ENCODE measurements at regions not wholly inside any gene's neighbourhood (a gene's known extent, or its start where the extent isn't known, plus 50 kb on each side); places are given as distances from the start of the nearest gene placed in this dataset.

- intact Hi-C loops (cut with DNase I, micrococcal nuclease), result no loop called here
- Histone ChIP-seq H3K4me1 (ENCODE audit: insufficient read depth, low read length) (no peaks in the 10 kb centered on the region), H3K27ac (ENCODE audit: low read depth in 1 of 2, low read length in 2 of 2) (no peak overlapping the region), H3K4me3 (ENCODE audit: low read length) (no peak overlapping the region), H3K27me3 (ENCODE audit: control insufficient read depth in 1 of 2, insufficient read depth in 2 of 2, low read length in 2 of 2) (no peaks in the 10 kb centered on the region), H3K9me3 (ENCODE audit: control insufficient read depth in 1 of 2, insufficient read depth in 1 of 2, low read length in 2 of 2) (no peaks in the 10 kb centered on the region), H3K36me3 (ENCODE audit: insufficient read depth, low read length) (no peaks in the 10 kb centered on the region)
- Mint-ChIP-seq H3K9me3 (peaks cover 8% of the 10 kb centered on the region), H3K4me1 (ENCODE audit: low read depth) (no peaks in the 10 kb centered on the region), H3K4me3 (no peak overlapping the region), H3K27ac (no peak overlapping the region), H3K36me3 (ENCODE audit: low read depth) (no peaks in the 10 kb centered on the region), H3K27me3 (no peaks in the 10 kb centered on the region)
- POLR2A ChIA-PET, result no interaction called here
- DNase-seq (no peak), ATAC-seq (ENCODE audit: poor library complexity) (no peak)
- TF ChIP-seq CTCF (IDR thresholded peaks at IDR 0.05), result no peak
- CTCF ChIA-PET, result no interaction called here
Measured at GRCh38 chr2:228798458-228799207, 472.5 kb downstream of the PID1 start.

GRCh38 chr2:228796386-228796785 is 474.7 kb downstream of the PID1 start:
- ATAC-seq (ENCODE audit: poor library complexity), result no peak
- intact Hi-C loops (cut with DNase I, micrococcal nuclease), result no loop called here

GRCh38 chr2:228793116-228793515 is 478.0 kb downstream of the PID1 start:
- CTCF ChIA-PET, result no interaction called here
- Mint-ChIP-seq H3K9me3 (peaks cover 10% of the 10 kb centered on the region), H3K27me3 (no peaks in the 10 kb centered on the region), H3K36me3 (ENCODE audit: low read depth) (no peaks in the 10 kb centered on the region), H3K4me1 (ENCODE audit: low read depth) (no peaks in the 10 kb centered on the region), H3K4me3 (no peak overlapping the region), H3K27ac (no peak overlapping the region)
- Histone ChIP-seq H3K27ac (ENCODE audit: low read depth in 1 of 2, low read length in 2 of 2) (no peak overlapping the region), H3K4me3 (ENCODE audit: low read length) (no peak overlapping the region), H3K4me1 (ENCODE audit: insufficient read depth, low read length) (no peaks in the 10 kb centered on the region), H3K27me3 (ENCODE audit: control insufficient read depth in 1 of 2, insufficient read depth in 2 of 2, low read length in 2 of 2) (no peaks in the 10 kb centered on the region), H3K9me3 (ENCODE audit: control insufficient read depth in 1 of 2, insufficient read depth in 1 of 2, low read length in 2 of 2) (no peaks in the 10 kb centered on the region), H3K36me3 (ENCODE audit: insufficient read depth, low read length) (no peaks in the 10 kb centered on the region)
- ATAC-seq (ENCODE audit: poor library complexity), result no peak
- POLR2A ChIA-PET, result no interaction called here
- no peak for DNase-seq
- intact Hi-C loops (cut with DNase I, micrococcal nuclease), result no loop called here
- no peak for TF ChIP-seq CTCF (IDR thresholded peaks at IDR 0.05)

More at GRCh38 chr2:228796386-228796785, 474.7 kb downstream of the PID1 start:
- no peak overlapping the region for H3K27ac ChIP-seq (ENCODE audit: low read depth in 1 of 2, low read length in 2 of 2)
- no peaks in the 10 kb centered on the region for H3K27me3 ChIP-seq (ENCODE audit: control insufficient read depth in 1 of 2, insufficient read depth in 2 of 2, low read length in 2 of 2)
- no peaks in the 10 kb centered on the region for H3K27me3 Mint-ChIP-seq
- ChIA-PET CTCF (no interaction called here), POLR2A (no interaction called here)
- H3K36me3 ChIP-seq (ENCODE audit: insufficient read depth, low read length), result no peaks in the 10 kb centered on the region
- no peaks in the 10 kb centered on the region for H3K9me3 ChIP-seq (ENCODE audit: control insufficient read depth in 1 of 2, insufficient read depth in 1 of 2, low read length in 2 of 2)
- H3K4me3 Mint-ChIP-seq, result no peak overlapping the region
- no peaks in the 10 kb centered on the region for H3K36me3 Mint-ChIP-seq (ENCODE audit: low read depth)
- H3K27ac Mint-ChIP-seq, result no peak overlapping the region
- no peak for DNase-seq
- H3K9me3 Mint-ChIP-seq, result peaks cover 12% of the 10 kb centered on the region
- H3K4me3 ChIP-seq (ENCODE audit: low read length), result no peak overlapping the region
- no peaks in the 10 kb centered on the region for H3K4me1 Mint-ChIP-seq (ENCODE audit: low read depth)
- TF ChIP-seq CTCF (IDR thresholded peaks at IDR 0.05), result no peak
- H3K4me1 ChIP-seq (ENCODE audit: insufficient read depth, low read length), result no peaks in the 10 kb centered on the region

All from CD4-positive, alpha-beta T cell (primary cell).